ENCODE measurements at regions not wholly inside any gene's neighbourhood (a gene's known extent, or its start where the extent isn't known, plus 50 kb on each side); places are given as distances from the start of the nearest gene placed in this dataset.
"Not testable (repeated sequence)": the region's sequence is repeated elsewhere in the genome, so short reads cannot be mapped to it uniquely, and the experiment has no call there.

- intact Hi-C loops (cut with DNase I; ENCODE audit: low total_unique reads) = no loop called here
- Histone ChIP-seq H3K36me3 (no peaks in the 10 kb centered on the region), H3K27ac (no peak overlapping the region), H3K4me3 (no peak overlapping the region), H3K27me3 (no peaks in the 10 kb centered on the region), H3K9me3 (no peaks in the 10 kb centered on the region), H3K4me1 (no peaks in the 10 kb centered on the region)
- TF ChIP-seq POLR2AphosphoS5 (IDR thresholded peaks at IDR 0.05) (no peak), EP300 (IDR thresholded peaks at IDR 0.05; ENCODE audit: low read depth) (no peak), CTCF (IDR thresholded peaks at IDR 0.05) (no peak), POLR2A (IDR thresholded peaks at IDR 0.05) (no peak)
- no peak for DNase-seq
- in situ Hi-C loops (cut with MboI; ENCODE audit: low pct_ligation_motif_present in 1 of 4, low pct_unique_long_range_greater_than_20kb in 1 of 4, low sequenced_read_pairs in 3 of 4) = no loop called here
Measured at GRCh38 chr6:80586242-80586641, 479.8 kb downstream of the BCKDHB start.

GRCh38 chr6:80579391-80580023 lies 473.0 kb downstream of the BCKDHB start:
- H3K36me3 ChIP-seq = no peaks in the 10 kb centered on the region
- H3K4me3 ChIP-seq = no peak overlapping the region
- no peak for DNase-seq
- WGBS, 2 donors (ENCODE audit: low coverage in 1 of 2) = 73 to 94% methylated on average over 2 of the region's 2 CpGs
- intact Hi-C loops (cut with DNase I; ENCODE audit: low total_unique reads) (no loop called here), in situ Hi-C loops (cut with MboI; ENCODE audit: low pct_ligation_motif_present in 1 of 4, low pct_unique_long_range_greater_than_20kb in 1 of 4, low sequenced_read_pairs in 3 of 4) (no loop called here)
- no peaks in the 10 kb centered on the region for H3K27me3 ChIP-seq
- H3K4me1 ChIP-seq = no peaks in the 10 kb centered on the region
- H3K27ac ChIP-seq = no peak overlapping the region
- no peak for TF ChIP-seq POLR2AphosphoS5 (IDR thresholded peaks at IDR 0.05)
- no peak for TF ChIP-seq CTCF (IDR thresholded peaks at IDR 0.05)
- no peak for TF ChIP-seq POLR2A (IDR thresholded peaks at IDR 0.05)
- TF ChIP-seq EP300 (IDR thresholded peaks at IDR 0.05; ENCODE audit: low read depth) = no peak
- H3K9me3 ChIP-seq = no peaks in the 10 kb centered on the region

- H3K27ac ChIP-seq; H3K4me3 ChIP-seq; H3K36me3 ChIP-seq; DNase-seq; H3K4me1 ChIP-seq; H3K9me3 ChIP-seq; intact Hi-C loops (cut with DNase I; ENCODE audit: low total_unique reads); in situ Hi-C loops (cut with MboI; ENCODE audit: low pct_ligation_motif_present in 1 of 4, low pct_unique_long_range_greater_than_20kb in 1 of 4, low sequenced_read_pairs in 3 of 4); H3K27me3 ChIP-seq: not testable (repeated sequence)
- 72% methylated on average over 15 of the region's 15 CpGs; no CpG with 5 or more reads in 1 of the 2 donors for WGBS, 2 donors (ENCODE audit: low coverage in 1 of 2)
Measured at GRCh38 chr6:80573320-80573719, 466.8 kb downstream of the BCKDHB start.

- H3K27me3 ChIP-seq = no peaks in the 10 kb centered on the region
- H3K9me3 ChIP-seq = no peaks in the 10 kb centered on the region
- no peaks in the 10 kb centered on the region for H3K4me1 ChIP-seq
- in situ Hi-C loops (cut with MboI; ENCODE audit: low pct_ligation_motif_present in 1 of 4, low pct_unique_long_range_greater_than_20kb in 1 of 4, low sequenced_read_pairs in 3 of 4) (no loop called here), intact Hi-C loops (cut with DNase I; ENCODE audit: low total_unique reads) (no loop called here)
- H3K36me3 ChIP-seq = no peaks in the 10 kb centered on the region
- no peak overlapping the region for H3K4me3 ChIP-seq
- 81% methylated on average over 1 of the region's 1 CpG; no CpG with 5 or more reads in 1 of the 2 donors for WGBS, 2 donors (ENCODE audit: low coverage in 1 of 2)
- no peak for DNase-seq
- TF ChIP-seq POLR2A (IDR thresholded peaks at IDR 0.05) = no peak
- no peak for TF ChIP-seq POLR2AphosphoS5 (IDR thresholded peaks at IDR 0.05)
- TF ChIP-seq EP300 (IDR thresholded peaks at IDR 0.05; ENCODE audit: low read depth) = no peak
- H3K27ac ChIP-seq = no peak overlapping the region
Measured at GRCh38 chr6:80566361-80566760, 459.9 kb downstream of the BCKDHB start.

GRCh38 chr6:80553071-80553740 lies 446.7 kb downstream of the BCKDHB start:
- H3K9me3 ChIP-seq = no peaks in the 10 kb centered on the region
- no peaks in the 10 kb centered on the region for H3K36me3 ChIP-seq
- H3K27me3 ChIP-seq = no peaks in the 10 kb centered on the region
- H3K4me1 ChIP-seq = no peaks in the 10 kb centered on the region
- intact Hi-C loops (cut with DNase I; ENCODE audit: low total_unique reads) = no loop called here
- WGBS, 2 donors (ENCODE audit: low coverage in 1 of 2) = 61% methylated on average over 5 of the region's 5 CpGs; no CpG with 5 or more reads in 1 of the 2 donors
- no peak overlapping the region for H3K4me3 ChIP-seq
- no peak overlapping the region for H3K27ac ChIP-seq
- TF ChIP-seq CTCF (IDR thresholded peaks at IDR 0.05) (no peak), POLR2A (IDR thresholded peaks at IDR 0.05) (no peak), POLR2AphosphoS5 (IDR thresholded peaks at IDR 0.05) (no peak), EP300 (IDR thresholded peaks at IDR 0.05; ENCODE audit: low read depth) (no peak)
- in situ Hi-C loops (cut with MboI; ENCODE audit: low pct_ligation_motif_present in 1 of 4, low pct_unique_long_range_greater_than_20kb in 1 of 4, low sequenced_read_pairs in 3 of 4) = no loop called here
- no peak for DNase-seq

Data from transverse colon (tissue), 4 donors.